GM18907 (cell line): ENCODE measurements at regions not wholly inside any gene's neighbourhood (a gene's known extent, or its start where the extent isn't known, plus 50 kb on each side); places are given as distances from the start of the nearest gene placed in this dataset.
"Not testable (repeated sequence)": the region's sequence is repeated elsewhere in the genome, so short reads cannot be mapped to it uniquely, and the experiment has no call there.

ENCODE experiments used
- ATAC-seq: cut with Tn5 transposase; IDR thresholded peaks from one replicate; pipeline ENCODE4 v1.9.1; 2021; ENCODE audit warnings: mild to moderate bottlenecking, moderate library complexity; ENCODE audit not compliant: unreplicated experiment

DNA sequence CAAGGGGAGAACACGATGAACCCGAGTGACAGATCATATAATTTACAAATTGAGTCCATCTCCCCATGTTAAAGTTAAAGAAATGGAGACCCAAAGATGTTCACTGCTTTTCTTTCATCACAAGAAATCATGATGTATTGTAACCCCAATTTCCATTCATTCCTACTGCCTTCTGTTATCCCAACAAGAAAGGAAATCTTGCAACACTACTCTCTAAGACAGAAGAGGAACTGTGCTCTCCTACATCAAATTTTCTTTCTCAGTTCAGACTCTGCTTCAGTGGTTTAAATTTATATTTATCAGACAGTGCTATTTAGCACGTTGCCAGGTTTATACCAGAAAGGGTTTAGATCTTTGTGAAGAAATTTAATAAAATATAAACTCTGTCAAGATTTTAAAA lies 83.8 kb upstream of the RASA1 start:
- no peak for ATAC-seq

DNA sequence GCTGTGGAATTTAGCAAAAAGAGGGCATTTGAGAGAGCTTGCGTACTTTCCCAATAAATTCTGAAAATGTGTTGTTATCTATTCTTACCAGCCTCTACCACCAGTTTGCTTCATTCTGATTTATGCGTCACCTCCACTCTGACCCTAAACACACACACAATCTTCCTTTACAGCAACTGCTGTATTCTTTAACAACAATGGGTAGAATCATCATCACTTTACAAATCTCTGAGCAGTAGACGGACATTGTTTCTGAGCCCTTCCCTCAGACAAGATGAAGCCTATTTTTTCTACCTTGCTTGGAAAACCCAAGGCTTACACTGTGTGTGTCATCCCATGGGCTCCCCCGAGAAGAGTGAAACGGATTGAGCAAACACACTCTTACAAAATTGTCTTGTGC lies 83.1 kb upstream of the RASA1 start:
- no peak for ATAC-seq

DNA sequence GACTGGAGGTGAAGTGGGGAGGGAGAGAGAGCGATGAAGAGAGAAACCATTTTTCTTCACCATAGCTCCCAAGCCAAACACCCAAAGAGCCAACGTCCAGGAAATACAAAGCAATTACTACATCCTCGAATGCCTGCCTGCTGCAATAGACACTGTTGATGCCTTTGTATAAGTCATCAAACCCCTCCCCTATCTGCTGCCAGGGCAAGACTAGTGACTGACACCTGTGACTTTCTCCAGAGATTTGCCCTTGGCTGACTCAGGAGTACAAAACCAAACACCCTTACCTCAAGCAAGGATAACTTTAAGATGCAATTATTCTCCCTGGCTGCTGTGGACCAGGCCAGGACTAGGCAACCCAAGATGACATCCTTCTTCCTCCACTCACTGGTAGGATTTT lies 81.8 kb upstream of the RASA1 start:
- no peak for ATAC-seq

DNA sequence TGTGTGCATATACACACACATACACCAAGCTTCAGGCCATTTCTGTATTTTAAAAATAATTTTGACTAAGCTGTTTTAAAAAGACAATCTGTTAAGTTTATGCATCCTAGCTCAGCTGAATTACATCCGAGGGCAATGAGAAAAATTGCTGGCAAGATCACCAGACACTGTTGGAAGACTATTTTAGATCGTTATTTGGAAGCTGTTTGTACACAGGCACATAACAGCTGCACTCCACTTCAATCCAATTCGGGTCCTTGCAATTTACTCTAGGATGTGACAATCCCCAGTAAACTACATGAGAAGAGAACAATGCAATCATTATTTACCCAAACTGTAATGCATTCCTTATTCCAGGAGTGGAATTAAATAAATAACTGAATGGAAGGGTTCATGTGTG lies 79.3 kb upstream of the RASA1 start:
- no peak for ATAC-seq

DNA sequence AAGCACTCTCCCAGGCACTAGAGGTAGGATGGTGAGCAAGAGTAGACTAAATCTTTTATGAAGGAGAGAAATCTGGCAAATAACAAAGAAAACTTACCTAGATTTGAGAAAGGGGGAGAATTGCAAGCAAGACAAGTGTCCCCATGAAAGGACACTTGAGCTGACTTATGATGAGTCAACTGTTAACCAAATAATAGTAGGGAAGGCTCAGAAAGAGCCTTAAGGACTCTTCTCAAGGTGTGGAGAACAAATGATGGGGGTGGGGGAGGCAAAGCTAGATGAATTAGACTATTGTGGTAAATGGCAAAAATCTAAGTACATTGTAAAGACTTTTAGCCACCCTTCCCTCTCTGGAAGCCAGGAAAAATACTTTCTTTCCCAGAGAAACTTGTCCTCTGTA lies 77.6 kb upstream of the RASA1 start:
- no peak for ATAC-seq

DNA sequence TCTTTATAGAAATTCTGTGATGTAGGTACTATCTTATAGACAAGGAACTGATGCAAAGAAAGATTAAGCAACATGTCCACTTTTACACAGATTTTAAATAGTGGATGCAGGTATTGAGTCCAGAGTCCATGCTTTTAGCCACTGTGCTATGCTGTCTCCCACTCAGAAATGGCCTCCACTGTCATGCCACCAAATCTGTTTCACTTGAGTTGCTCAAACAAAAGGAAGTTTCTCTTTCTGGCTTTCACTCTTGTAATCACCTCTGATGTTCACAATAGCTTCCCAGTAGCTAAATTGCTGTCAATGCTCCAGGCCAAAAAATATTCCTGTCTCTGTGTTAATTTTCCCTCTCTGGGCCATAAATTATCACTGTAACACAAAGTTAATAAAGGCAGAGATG lies 77.0 kb upstream of the RASA1 start:
- ATAC-seq, result no peak

DNA sequence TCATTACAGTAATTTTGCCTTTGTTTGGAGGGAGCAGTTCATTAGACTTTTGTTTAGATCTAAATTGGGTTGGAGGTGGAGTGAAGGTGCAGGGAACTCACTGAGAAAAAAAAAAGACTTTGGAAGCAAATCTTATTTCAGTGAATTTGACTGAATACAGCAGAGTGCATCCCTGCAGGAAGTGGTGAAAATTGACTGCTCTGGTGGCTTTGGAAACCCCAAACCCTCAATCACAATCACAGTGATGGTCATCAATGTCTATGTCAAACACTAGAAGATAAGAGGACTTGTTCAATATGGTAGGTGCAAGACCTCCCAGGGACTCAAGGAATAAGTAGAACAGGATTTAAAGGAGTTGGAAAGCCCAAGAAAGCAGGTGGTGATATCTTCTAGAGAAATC lies 76.0 kb upstream of the RASA1 start:
- ATAC-seq, result no peak

DNA sequence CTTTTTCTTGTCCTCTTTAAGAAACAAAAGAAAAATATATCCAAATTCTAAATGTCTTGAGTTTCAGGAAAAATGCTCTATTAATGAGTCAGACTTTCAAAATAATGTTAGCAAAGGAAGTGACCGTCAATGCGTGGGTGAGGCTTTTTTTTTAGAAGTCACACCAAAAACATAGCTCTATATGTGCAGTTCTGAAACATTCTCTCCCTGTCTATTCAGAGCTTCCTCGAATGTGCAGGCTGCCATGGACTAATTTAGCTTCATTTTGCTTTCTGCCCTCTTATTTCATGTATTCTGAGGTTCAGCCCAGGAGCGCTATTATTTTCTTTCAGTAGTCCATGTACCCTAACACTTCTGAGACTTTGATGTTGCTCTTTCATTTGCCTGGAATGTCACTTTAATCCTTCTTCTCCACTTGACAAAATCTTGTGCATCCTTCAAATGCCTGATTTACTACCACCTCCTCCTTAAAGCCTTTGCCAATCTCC lies 72.5 kb upstream of the RASA1 start:
- ATAC-seq, result no peak

DNA sequence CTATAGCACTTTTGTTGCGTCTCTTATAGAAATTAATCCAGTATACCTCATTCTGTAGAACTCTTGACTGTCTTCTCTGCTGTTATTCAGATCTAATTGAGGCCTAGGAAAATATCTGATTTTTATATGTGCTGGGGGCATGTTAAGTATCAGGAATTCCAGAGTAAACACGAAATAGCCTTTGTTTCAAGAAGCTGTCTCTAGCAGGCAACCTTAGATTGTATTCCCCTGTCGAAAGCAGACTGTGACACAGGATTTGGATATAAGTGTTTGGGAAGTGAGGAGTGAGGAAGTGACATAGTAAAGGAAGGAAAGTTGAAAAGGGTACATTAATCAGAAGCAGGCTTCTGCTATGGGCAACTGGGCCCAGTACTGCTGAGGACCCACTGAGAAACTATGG lies 72.1 kb upstream of the RASA1 start:
- no peak for ATAC-seq

DNA sequence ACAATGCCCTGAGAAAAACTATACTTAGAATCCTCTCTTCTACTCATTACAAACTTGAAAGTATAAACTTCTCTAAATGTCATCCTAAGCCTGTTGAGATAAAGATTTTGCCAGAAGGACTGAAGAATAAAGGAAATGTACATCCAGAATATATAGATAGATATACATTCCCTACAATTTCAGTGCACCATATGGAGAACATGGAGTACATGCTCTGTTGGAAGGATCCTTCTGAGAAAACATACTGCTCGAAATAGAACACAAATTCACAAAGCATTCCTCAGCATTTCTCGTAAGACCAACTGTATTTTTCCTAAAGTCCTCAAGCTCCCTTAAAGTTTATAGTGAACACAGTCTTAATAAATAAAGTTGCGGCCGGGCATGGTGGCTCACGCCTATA lies 69.7 kb upstream of the RASA1 start:
- no peak for ATAC-seq

DNA sequence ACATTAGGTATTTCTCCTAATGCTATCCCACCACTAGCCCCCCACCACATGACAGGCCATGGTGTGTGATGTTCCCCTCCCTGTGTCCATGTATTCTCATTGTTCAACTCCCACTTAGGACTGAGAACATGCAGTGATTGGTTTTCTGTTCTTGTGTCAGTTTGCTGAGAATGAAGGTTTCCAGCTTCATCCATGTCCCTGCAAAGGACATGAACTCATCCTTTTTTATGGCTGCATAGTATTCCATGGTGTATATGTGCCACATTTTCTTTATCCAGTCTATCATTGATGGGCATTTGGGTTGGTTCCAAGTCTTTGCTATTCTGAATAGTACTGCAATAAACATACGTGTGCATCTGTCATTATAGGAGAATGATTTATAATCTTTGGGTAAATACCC lies 68.4 kb upstream of the RASA1 start:
- not testable (repeated sequence) for ATAC-seq

DNA sequence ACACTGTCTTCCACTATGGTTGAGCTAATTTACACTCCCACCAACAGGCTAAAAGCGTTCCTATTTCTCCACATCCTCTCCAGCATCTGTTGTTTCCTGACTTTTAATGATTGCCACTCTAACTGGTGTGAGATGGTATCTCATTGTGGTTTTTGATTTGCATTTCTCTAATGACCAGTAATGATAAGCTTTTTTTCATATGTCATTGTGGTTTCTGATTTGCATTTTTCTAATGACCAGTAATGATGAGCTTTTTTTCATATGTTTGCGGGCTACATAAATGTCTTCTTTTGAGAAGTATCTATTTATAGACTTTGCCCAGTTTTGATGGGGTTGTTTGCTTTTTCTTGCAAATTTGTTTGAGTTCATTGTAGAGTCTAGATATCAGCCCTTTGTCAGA lies 68.0 kb upstream of the RASA1 start:
- not testable (repeated sequence) for ATAC-seq

DNA sequence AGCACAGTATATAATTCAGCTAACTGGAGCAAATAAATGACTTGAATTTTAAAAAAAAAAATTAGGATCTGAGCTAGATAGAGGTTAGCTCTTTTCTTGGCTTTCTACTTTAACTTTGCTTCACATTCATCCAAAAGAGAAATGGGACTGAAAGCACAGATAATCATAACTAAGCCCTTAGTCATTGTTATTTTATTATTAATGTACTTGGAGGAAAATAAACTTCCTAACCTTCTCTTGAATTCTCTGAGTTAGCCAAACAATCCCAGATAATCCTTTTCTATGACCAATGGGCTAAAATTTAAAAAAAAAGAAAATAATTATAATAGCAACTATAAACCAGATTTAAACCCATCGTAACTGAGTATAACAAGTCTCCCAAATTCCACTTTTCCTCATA lies 57.6 kb upstream of the RASA1 start:
- no peak for ATAC-seq

DNA sequence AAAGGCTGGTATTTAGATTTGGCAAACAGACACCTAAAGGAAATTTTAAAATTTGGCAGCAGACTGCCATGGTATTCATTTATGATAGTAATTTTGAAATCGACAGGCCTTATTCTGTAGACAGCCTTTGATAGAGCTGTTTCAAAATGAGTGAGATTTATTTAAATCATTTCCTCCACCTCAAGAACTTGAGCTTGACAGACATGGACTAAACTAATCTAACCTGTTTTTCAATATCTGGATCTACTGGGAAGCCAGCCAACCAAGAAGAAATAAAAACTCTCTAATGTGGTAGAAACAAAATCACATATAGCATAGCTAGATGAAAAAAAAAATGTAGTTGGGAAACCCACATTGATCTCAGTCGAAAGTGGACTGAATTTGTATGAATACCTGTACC lies 56.9 kb upstream of the RASA1 start:
- no peak for ATAC-seq

DNA sequence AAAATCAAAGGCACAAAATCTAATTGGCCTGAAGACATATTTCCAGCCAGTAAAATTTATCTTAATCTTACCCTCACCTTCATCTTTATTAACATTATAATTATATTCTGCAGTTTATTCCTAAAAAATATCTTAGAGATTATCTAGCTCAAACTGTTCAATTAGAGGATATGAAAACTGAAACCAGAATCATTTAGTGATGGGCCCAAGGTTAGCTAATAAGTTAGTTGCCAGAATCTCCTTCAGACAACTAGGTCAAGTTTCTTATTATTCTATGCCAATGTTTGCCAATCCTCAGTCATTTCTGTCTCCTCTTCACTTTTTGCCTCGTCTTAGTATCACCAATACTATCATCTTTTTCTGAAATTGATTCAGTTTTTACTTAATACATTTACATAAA lies 56.0 kb upstream of the RASA1 start:
- ATAC-seq, result no peak

DNA sequence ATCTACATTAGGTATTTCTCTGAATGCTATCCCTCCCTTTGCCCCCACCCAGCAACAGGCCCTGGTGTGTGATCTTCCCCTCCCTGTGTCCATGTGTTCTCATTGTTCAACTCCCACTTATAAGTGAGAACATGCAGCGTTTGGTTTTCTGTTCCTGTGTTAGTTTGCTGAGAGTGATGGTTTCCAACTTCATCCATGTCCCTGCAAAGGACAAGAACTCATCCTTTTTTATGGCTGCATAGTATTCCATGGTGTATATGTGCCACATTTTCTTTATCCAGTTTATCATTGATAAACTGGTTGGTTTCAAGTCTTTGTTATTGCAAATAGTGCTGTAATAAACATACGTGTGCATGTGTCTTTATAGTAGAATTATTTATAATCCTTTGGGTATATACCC lies 55.5 kb upstream of the RASA1 start:
- ATAC-seq, result not testable (repeated sequence)

DNA sequence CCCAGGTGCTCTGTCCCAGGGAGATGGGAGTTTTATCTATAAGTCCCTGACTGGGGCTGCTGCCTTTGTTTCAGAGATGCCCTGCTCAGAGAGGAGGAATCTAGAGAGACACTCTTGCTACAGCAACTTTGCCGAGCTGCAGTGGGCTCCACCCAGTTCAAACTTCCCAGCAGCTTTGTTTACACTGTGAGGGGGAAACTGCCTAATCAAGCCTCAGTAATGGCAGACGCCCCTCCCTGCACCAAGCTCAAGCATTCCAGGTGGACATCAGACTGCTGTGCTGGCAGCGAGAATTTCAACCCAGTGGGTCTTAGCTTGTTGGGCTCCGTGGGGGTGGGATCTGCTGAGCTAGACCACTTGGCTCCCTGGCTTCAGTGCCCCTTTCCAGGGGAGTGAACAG lies 50.2 kb upstream of the RASA1 start:
- not testable (repeated sequence) for ATAC-seq
